Gastroesophageal sphincter (tissue), 3 donors: ENCODE measurements at regions not wholly inside any gene's neighbourhood (a gene's known extent, or its start where the extent isn't known, plus 50 kb on each side); places are given as distances from the start of the nearest gene placed in this dataset.

Source experiments
- CTCF ChIP-seq, 4 experiments: fragments of 200-600 bp in 2 of 4; fragments of 450-650 bp in 2 of 4; sonication (generic) in 1 of 4; IDR thresholded peaks; one replicate each; pipeline ENCODE4 v1.5.1; 2017 to 2019; ENCODE audit warnings: antibody characterized with exemption in 4 of 4, mild to moderate bottlenecking in 2 of 4, moderate library complexity in 2 of 4
- POLR2A ChIP-seq, 2 donors: fragments of 450-650 bp; IDR thresholded peaks; one replicate each; pipeline ENCODE4 v1.6.1; 2017; ENCODE audit warnings: antibody characterized with exemption in 2 of 2, mild to moderate bottlenecking in 2 of 2, moderate library complexity in 1 of 2

- TF ChIP-seq CTCF (IDR thresholded peaks at IDR 0.05) = no peak
- TF ChIP-seq POLR2A (IDR thresholded peaks at IDR 0.05) = no peak
Measured at GRCh38 chr18:39721712-39722111, 2156.1 kb upstream of the CELF4 start.
